Panc1 (cell line): ENCODE measurements at regions not wholly inside any gene's neighbourhood (a gene's known extent, or its start where the extent isn't known, plus 50 kb on each side); places are given as distances from the start of the nearest gene placed in this dataset.

Experiments
- CTCF ChIP-seq: fragments of 450-650 bp; IDR thresholded peaks from 2 replicates; pipeline ENCODE4 v1.5.1; 2017; ENCODE audit warnings: mild to moderate bottlenecking
- POLR2AphosphoS5 ChIP-seq: IDR thresholded peaks from 2 replicates; pipeline ENCODE4 v1.6.1; 2012; ENCODE audit warnings: mild to moderate bottlenecking, low read depth, low read length, moderate library complexity
- REST ChIP-seq, 2 experiments: IDR thresholded peaks; 2 replicates each; pipeline ENCODE4 v1.6.1; 2011 to 2012; ENCODE audit warnings: low read depth in 2 of 2, control low read depth in 1 of 2, low read length in 1 of 2, mild to moderate bottlenecking in 1 of 2, moderate library complexity in 1 of 2; ENCODE audit not compliant: insufficient read depth in 1 of 2
- SIN3A ChIP-seq: IDR thresholded peaks from 2 replicates; pipeline ENCODE4 v1.6.1; 2012; ENCODE audit warnings: low read depth, mild to moderate bottlenecking, low read length, moderate library complexity, borderline replicate concordance; ENCODE audit not compliant: insufficient read depth
- TCF7L2 ChIP-seq: IDR thresholded peaks from 2 replicates; pipeline ENCODE4 v1.6.1; 2011; ENCODE audit warnings: mild to moderate bottlenecking, low read depth, low read length, inconsistent platforms

- no peak for TF ChIP-seq CTCF
- no peak for TF ChIP-seq POLR2AphosphoS5
- TF ChIP-seq SIN3A = no peak
- no peak for TF ChIP-seq TCF7L2
- no peak for TF ChIP-seq REST (IDR thresholded peaks at IDR 0.05; ENCODE audit: insufficient read depth in 1 of 2, low read depth in 2 of 2, low read length in 1 of 2)
Observed at GRCh38 chr18:38789141-38789540, 1223.5 kb upstream of the CELF4 start.
